Neural cell (in vitro differentiated cells): ENCODE measurements at regions not wholly inside any gene's neighbourhood (a gene's known extent, or its start where the extent isn't known, plus 50 kb on each side); places are given as distances from the start of the nearest gene placed in this dataset.

ENCODE experiments used
- CTCF ChIP-seq: fragments of 450-650 bp; IDR thresholded peaks from 2 replicates; pipeline ENCODE4 v1.5.1; 2014; ENCODE audit warnings: antibody characterized with exemption, mild to moderate bottlenecking, moderate library complexity; ENCODE audit not compliant: poor library complexity, severe bottlenecking
- EZH2 ChIP-seq: fragments of 200-600, 300-800 bp; shearing (Covaris generic), sonication (generic); IDR thresholded peaks from 2 replicates; pipeline ENCODE4 v1.6.1; 2014; ENCODE audit warnings: antibody characterized with exemption, low read length, borderline replicate concordance, mild to moderate bottlenecking; ENCODE audit not compliant: insufficient read depth, poor library complexity, severe bottlenecking
- POLR2AphosphoS5 ChIP-seq: IDR thresholded peaks from 2 replicates; pipeline ENCODE4 v1.6.1; 2012

- TF ChIP-seq EZH2 (no peak), CTCF (no peak), POLR2AphosphoS5 (no peak)
These were observed 1300.5 kb upstream of the DDX18 start for GRCh38 chr2:116513991-116514390.
